A673 (cell line): ENCODE measurements at regions not wholly inside any gene's neighbourhood (a gene's known extent, or its start where the extent isn't known, plus 50 kb on each side); places are given as distances from the start of the nearest gene placed in this dataset.

Experiments
- BruUV-seq: library from RNA; stranded (reverse); fragments of 400-500 nt; replicated peaks from 2 replicates; lab custom pipeline; 2021; lab: Mats Ljungman, UMichigan
- CTCF ChIA-PET: fragments of 300-600 bp; sonication (Branson Sonifier 250); formaldehyde crosslinking; loops from one replicate; lab custom pipeline; 2022; ENCODE audit warnings: antibody characterized with exemption; lab: Charles Lee
- POLR2A ChIA-PET: fragments of 300-600 bp; sonication (Branson Sonifier 250); formaldehyde crosslinking; loops from one replicate; lab custom pipeline; 2022; ENCODE audit warnings: antibody characterized with exemption; ENCODE audit not compliant: low non-redundant PET; lab: Charles Lee
- DNase-seq: peaks from one replicate; pipeline ENCODE4 v3.0.0-alpha.2; 2015; ENCODE audit warnings: low spot score
- H3K27ac ChIP-seq: fragments of 200-600 bp; sonication (generic); 2 replicates; pipeline ENCODE4 v1.5.1; 2016; ENCODE audit warnings: mixed run types, low read depth, mild to moderate bottlenecking, mixed read lengths, antibody characterized with exemption, low read length; ENCODE audit not compliant: poor library complexity, severe bottlenecking
- H3K27me3 ChIP-seq: fragments of 200-600 bp; sonication (generic); replicated peaks from 2 replicates; pipeline ENCODE4 v1.6.1; 2017; ENCODE audit warnings: mixed run types, low read depth, mild to moderate bottlenecking, mixed read lengths, antibody characterized with exemption, low read length; ENCODE audit not compliant: insufficient read depth, poor library complexity
- H3K36me3 ChIP-seq: fragments of 200-600 bp; sonication (generic); 2 replicates; pipeline ENCODE4 v1.6.1; 2016; ENCODE audit warnings: mixed run types, mild to moderate bottlenecking, mixed read lengths, antibody characterized with exemption, low read length; ENCODE audit not compliant: insufficient read depth, poor library complexity, severe bottlenecking
- H3K4me1 ChIP-seq: fragments of 200-600 bp; sonication (generic); 2 replicates; pipeline ENCODE4 v1.6.1; 2017; ENCODE audit warnings: mixed run types, mild to moderate bottlenecking, mixed read lengths, antibody characterized with exemption, low read length; ENCODE audit not compliant: insufficient read depth, poor library complexity, severe bottlenecking
- H3K4me3 ChIP-seq: fragments of 200-600 bp; sonication (generic); 2 replicates; pipeline ENCODE4 v1.5.1; 2016; ENCODE audit warnings: low read depth, mixed run types, mild to moderate bottlenecking, mixed read lengths, low read length; ENCODE audit not compliant: poor library complexity, severe bottlenecking
- H3K9me3 ChIP-seq: fragments of 200-600 bp; sonication (generic); 2 replicates; pipeline ENCODE4 v1.6.1; 2016; ENCODE audit warnings: mixed run types, low read depth, mild to moderate bottlenecking, mixed read lengths, antibody characterized with exemption, low read length; ENCODE audit not compliant: poor library complexity, severe bottlenecking
- CTCF ChIP-seq: fragments of 300-800, 200-600 bp; sonication (generic); conservative IDR thresholded peaks from 2 replicates; pipeline ENCODE4 v1.5.1; 2017; ENCODE audit warnings: low read depth, mild to moderate bottlenecking, antibody characterized with exemption, low read length, moderate library complexity, mixed read lengths
- EZH2 ChIP-seq: fragments of 200-600 bp; sonication (generic); IDR thresholded peaks from 2 replicates; pipeline ENCODE4 v1.6.1; 2017; ENCODE audit warnings: borderline replicate concordance, low read depth, mild to moderate bottlenecking, mixed read lengths, antibody characterized with exemption, low read length; ENCODE audit not compliant: poor library complexity, severe bottlenecking
- intact Hi-C: fragments of 100-400 bp; cut with micrococcal nuclease; formaldehyde crosslinking; loops from one replicate; pipeline ENCODE4 v1.10.0; 2022; ENCODE audit not compliant: unreplicated experiment

- H3K27ac ChIP-seq = no peak overlapping the region
- TF ChIP-seq CTCF (no peak), EZH2 (no peak)
- ChIA-PET POLR2A (no interaction called here), CTCF (no interaction called here)
- peaks cover 7% of the 10 kb centered on the region for H3K27me3 ChIP-seq
- H3K36me3 ChIP-seq = no peaks in the 10 kb centered on the region
- H3K4me3 ChIP-seq = no peak overlapping the region
- intact Hi-C loops = no loop called here
- DNase-seq = no peak
- no TSS peak for BruUV-seq
- no peaks in the 10 kb centered on the region for H3K9me3 ChIP-seq
- peaks cover 3% of the 10 kb centered on the region for H3K4me1 ChIP-seq
Observed at GRCh38 chr14:75374911-75375310, 52.9 kb upstream of the JDP2 start.

DNA sequence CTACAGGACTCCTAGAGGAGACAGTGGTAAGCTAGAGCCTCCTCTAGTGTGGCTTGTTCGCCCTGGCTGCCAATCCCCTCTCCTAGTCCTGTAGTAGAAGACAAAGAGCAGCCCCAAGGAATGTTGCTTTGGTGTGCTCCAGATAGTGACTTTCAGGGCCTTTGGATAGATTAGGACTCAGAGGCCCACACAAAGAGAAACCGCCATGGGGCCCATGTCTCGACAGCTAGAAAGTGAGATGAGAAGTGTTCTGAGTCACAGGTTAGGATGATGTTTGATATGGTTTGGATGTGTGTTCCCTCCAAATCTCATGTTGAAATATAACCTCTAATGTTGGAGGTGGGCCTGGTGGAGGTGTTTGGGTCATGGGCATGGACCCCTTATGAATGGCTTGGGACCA is 51.8 kb upstream of the JDP2 start:
- no TSS peak for BruUV-seq
- no peak for DNase-seq
- H3K27me3 ChIP-seq = peaks cover 5% of the 10 kb centered on the region
- no peak for TF ChIP-seq EZH2
- no peak overlapping the region for H3K27ac ChIP-seq
- CTCF ChIA-PET = no interaction called here
- no peaks in the 10 kb centered on the region for H3K36me3 ChIP-seq
- H3K4me1 ChIP-seq = peaks cover 3% of the 10 kb centered on the region
- intact Hi-C loops = no loop called here
- H3K4me3 ChIP-seq = no peak overlapping the region
- no peaks in the 10 kb centered on the region for H3K9me3 ChIP-seq
- POLR2A ChIA-PET = no interaction called here
